WI38 (cell line): ENCODE measurements at regions not wholly inside any gene's neighbourhood (a gene's known extent, or its start where the extent isn't known, plus 50 kb on each side); places are given as distances from the start of the nearest gene placed in this dataset.

Experiments used
- H3K4me3 ChIP-seq: 2 replicates; pipeline ENCODE4 v1.5.1; 2011; ENCODE audit warnings: low read depth, mild to moderate bottlenecking, control low read depth, low read length
- CTCF ChIP-seq: IDR thresholded peaks from 2 replicates; pipeline ENCODE4 v1.5.1; 2012; ENCODE audit warnings: low read depth, mild to moderate bottlenecking, control low read depth, low read length

- H3K4me3 ChIP-seq = no peak overlapping the region
- no peak for TF ChIP-seq CTCF
These were observed 1194.3 kb upstream of the CELF2 start for GRCh38 chr10:9823268-9823930.

GRCh38 chr10:9824631-9825071, 1193.0 kb upstream of the CELF2 start:
- no peak for TF ChIP-seq CTCF
- no peak overlapping the region for H3K4me3 ChIP-seq

DNA sequence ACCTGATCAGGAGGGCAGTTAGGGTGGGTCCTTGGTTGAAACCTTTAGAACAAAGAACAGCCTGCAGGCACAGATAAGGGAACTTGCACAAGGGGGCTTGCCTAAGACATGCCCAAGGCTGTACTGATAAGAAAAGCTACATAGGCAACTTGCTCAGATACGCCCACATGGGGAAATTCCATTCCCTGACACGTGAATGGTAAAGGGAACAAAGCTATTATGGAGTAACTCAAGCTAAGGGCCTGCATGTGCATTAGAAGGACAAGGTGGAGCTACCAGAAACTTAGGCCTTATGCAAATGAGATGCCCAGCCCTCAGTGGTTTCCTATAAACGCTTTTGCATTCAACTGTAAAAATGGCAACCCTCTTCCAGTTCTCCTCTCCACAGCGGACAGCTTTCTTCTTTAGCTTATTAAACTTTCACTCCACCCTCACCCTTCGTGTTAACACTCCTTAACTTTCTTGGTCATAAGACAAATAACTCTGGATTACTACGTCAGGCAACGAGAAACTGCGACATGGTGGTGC, 1192.1 kb upstream of the CELF2 start:
- H3K4me3 ChIP-seq = no peak overlapping the region
- TF ChIP-seq CTCF = no peak

GRCh38 chr10:9828110-9828509, 1189.6 kb upstream of the CELF2 start:
- no peak for TF ChIP-seq CTCF
- no peak overlapping the region for H3K4me3 ChIP-seq

DNA sequence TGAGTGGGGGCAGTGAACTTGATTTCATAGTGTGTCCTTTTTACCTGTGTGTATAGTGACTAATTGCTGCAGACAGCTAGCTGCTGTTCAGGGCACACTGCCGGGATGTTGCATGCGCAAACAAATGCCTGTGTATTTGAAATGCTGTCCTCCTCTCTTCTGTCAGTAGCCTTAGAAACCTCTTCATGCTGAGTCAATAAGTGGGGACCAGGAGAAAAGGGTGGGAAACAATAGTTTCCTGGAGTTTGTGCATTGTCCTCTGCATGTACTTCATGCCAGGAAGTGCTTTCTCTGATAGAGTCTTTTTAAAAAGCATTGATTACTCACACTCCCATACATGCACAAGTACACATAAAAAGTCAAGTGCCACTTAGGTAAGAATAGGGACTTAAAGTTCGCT, 1183.7 kb upstream of the CELF2 start:
- no peak for TF ChIP-seq CTCF
- no peak overlapping the region for H3K4me3 ChIP-seq

DNA sequence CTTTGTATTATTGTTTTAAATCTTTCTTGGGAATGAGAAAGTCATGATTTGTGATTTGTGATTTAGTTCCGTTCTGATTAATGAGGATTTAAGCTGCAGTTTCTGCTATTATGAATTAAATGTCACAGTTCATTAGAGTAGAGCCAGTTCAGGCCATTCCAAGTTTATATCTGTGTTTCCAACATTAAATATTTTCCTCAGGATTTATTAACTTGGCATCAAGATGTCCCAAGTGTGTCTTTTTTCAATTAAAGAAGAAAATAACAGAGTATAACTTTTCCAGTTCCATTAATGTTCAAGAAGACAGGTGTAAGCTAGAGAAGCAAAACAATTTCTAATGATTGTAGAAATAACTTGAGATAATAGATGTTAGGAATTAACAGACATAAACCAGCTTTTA, 1183.2 kb upstream of the CELF2 start:
- no peak for TF ChIP-seq CTCF
- no peak overlapping the region for H3K4me3 ChIP-seq

- H3K4me3 ChIP-seq = no peak overlapping the region
- no peak for TF ChIP-seq CTCF
These were observed 1172.6 kb upstream of the CELF2 start for GRCh38 chr10:9845075-9845474.
